ENCODE measurements at regions not wholly inside any gene's neighbourhood (a gene's known extent, or its start where the extent isn't known, plus 50 kb on each side); places are given as distances from the start of the nearest gene placed in this dataset.
A peak's percentile ranks its signal among the peaks of the same experiment; 100 is the strongest.
"Not testable (repeated sequence)": the region's sequence is repeated elsewhere in the genome, so short reads cannot be mapped to it uniquely, and the experiment has no call there.

GRCh38 chr4:3867403-3868100, 101.4 kb downstream of the ADRA2C start:
- peak; percentile 55 for DNase-seq

DNA sequence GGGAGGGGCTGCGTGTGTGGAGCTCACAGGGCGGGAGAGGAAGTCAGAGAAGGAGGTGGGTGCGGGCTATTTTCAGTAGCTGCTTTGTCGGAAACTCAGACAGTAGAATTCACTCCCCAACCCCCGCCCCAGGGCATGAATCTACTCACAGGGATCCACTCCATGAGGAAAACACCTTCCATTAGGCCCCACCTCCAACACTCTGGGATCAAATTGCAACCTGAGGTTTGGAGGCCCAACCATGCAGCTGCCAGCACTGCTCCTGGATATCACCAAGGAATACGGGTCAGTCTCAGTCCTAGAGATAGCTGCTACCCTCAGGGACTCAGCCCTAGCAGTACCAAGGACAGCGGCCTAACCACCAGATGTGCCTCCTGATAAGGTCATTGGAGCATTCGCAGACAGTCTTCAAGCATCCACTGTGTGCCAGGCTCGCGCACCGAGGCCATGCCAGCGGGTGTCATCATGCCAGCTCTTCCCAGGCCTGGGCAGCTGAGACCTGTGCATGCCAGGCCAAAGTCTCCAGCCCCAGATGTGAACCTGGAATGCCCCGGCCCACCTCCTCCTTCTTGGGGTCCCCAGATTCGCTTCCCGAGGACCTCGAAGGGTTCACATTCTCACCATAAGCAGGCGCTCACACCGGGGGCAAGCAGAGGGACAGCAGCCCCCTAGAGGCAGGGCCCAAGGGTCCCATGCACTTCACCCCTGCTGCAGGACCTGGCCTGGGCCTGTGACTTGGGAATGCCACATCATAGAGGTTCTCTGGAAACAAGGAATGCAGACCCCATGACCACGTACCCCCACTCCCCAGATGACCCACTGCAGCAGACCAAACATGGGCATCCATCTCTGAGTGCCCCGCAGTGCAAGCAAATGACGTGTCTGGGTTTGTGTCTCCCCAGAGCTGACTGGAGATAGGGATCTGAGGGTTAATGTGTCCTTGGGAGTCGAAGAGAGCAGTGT, 102.3 kb downstream of the ADRA2C start:
- DNase-seq: peak; percentile 50

DNA sequence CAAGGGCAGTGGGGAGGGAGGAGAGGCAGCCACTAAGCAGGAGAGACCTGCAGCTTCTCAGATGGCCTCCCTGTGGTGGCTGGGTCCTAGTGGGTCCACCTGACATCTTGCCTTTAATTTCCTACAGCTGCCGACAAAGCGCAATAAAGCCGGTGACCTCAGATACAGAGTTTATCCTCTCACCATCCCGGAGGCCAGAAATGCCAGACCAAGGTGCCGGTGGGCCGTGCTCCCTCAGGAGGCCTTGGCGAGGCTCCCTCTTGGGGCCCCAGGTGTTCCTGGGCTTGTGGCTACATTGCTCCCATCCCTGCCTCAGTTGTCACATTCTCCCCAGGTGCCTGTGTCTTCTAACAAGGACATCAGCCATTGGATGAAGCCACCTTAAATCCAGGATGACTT, 103.0 kb downstream of the ADRA2C start:
- DNase-seq: peak; percentile 36

DNA sequence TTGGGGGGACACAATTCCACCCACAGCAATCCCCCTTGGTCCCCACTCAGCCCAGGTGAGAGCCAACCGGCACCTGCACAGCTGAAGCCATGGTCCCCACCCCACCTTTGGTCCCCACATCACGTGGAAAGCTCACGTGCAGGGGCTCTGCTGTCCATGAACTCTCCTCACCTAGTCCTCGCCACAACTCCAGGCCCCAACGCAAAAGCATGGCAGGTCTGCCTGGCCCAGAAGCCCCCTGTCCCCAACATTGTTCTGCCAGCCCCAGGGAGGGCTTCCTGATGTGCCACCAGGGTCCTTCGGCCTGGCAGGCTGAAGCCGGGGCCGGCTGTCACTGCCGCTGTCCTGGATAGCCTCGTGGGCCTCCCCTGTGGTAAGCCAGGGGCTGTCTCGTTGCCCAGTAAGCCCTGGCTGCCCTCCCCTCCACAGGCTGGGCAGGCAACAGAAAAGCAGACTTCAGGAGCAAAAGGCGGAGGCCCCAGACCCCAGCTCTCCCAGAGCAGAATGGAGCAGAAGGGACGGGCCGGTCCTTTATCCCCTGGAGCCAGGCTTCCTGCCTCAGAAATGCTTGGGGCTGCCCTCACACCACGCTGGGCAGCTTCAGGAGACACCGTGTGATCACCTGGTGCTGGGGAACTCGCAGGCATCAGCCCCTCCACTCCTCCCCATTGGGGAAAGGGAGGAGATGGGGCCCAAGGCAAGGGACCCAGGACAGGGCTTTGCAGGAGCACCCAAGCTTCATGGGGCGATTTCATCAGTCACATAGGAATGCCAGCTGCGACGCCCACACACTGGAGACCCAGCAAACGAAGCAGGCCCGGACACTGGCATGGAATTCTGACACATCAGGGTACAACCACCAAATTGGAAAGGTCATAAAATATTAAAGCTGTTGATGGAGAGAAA, 103.7 kb downstream of the ADRA2C start:
- DNase-seq: peak; percentile 47

DNA sequence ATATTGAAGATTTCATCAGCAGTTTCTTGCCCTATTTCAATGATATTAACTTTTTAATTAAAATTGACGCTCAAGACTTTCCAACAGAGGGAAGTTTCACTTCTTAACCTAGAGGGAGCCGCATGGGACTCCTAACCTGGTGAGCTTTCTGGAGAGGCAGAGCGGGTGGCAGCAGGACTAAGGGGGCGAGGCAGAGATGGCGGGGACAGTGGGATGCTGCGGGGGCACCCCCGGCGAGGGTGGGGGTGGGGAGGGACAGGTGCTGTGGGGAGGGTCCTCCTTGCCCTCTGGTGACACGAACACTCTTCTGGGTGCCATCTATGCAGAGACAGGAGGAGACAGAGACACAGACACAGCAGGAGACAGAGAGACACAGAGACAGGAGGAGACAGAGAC, 104.4 kb downstream of the ADRA2C start:
- DNase-seq: peak; percentile 4

GRCh38 chr4:3871181-3871852, 105.1 kb downstream of the ADRA2C start:
- DNase-seq: peak; percentile 55

- peak; percentile 51 for DNase-seq
These were observed 106.0 kb downstream of the ADRA2C start for GRCh38 chr4:3871881-3872833.

- DNase-seq: no peak
These were observed 106.7 kb downstream of the ADRA2C start for GRCh38 chr4:3872834-3873313.

DNA sequence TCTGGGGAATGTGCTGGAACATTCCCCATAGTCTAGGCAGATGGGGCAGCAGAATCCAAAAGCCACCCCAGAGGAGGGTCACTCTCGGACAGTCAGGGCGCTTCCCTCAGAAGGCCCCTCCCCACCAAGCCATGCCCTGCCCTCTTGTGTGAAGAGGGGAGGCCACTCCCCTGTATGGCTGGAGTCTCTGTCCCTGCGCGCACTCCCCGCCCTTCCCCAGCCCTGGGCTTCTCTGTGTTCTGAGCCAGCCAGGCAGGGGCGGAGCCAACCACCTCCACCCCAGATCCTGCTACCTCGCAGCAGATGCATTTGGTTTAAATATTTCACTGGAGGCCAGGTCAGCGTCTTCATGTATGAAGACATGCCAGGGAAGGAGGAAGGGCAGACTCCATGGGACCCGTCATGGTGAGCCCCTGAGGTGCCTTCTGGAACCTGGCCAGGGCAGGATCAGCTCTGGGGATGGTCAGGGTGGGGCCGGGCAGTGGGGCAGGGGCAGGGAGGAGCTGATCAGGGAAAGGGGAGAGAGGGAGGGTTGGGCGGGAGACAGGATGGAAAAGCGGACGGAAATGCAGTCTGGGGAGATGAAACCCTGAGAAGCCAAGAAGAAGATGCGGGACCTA, 107.3 kb downstream of the ADRA2C start:
- peak; percentile 41 for DNase-seq

GRCh38 chr4:3874028-3874415, 107.8 kb downstream of the ADRA2C start:
- DNase-seq: peak; percentile 39

- DNase-seq: no peak
These were observed 108.4 kb downstream of the ADRA2C start for GRCh38 chr4:3874525-3875110.

DNA sequence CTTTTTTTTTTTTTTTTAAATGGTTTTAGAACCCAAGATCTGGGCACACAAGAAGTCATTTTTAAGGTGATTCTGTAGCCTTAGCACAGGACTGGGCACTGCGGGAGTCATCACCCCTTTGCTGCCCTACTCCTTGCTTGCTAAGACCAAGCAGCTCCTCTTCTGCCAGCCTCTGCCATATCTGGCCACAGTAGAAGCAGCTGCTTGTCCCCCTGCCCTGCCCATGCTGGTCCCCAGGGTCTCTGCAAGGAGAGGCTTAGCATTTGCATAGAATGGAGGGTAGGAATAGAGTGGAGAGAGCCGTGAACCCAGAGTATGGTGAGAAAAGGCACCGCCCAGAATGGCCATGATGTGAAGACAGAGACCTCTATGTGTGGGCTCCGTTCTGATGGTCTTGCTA, 109.3 kb downstream of the ADRA2C start:
- no peak for DNase-seq

DNA sequence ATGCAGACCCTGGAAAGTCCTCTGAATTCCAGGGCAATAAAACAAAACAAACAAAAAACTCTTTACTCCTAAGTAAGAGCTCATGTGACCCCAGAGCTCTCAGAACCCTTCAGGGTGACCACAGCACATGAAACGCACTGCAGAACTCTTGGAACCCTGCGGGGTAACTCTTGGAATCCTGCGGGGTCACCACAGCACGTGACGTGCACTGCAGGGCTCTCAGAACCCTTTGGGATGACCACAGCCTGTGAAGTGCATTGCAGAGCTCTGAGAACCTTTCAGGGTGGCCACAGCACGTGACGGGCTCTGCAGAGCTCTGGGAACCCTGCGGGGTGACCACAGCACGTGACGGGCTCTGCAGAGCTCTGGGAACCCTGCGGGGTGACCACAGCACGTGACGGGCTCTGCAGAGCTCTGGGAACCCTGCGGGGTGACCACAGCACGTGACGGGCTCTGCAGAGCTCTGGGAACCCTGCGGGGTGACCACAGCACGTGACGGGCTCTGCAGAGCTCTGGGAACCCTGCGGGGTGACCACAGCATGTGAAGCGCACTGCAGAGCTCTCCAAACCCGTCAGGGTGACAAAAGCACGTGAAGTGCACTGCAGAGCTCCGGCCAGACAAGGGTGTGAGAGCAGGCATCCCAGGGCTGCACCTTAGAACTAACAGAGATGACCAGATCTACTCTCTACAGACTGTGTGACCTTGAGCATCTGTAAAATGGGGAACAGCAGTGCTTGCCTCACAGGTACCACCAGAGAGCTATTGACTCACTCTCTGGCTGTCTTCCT, 110.1 kb downstream of the ADRA2C start:
- not testable (repeated sequence) for DNase-seq

DNA sequence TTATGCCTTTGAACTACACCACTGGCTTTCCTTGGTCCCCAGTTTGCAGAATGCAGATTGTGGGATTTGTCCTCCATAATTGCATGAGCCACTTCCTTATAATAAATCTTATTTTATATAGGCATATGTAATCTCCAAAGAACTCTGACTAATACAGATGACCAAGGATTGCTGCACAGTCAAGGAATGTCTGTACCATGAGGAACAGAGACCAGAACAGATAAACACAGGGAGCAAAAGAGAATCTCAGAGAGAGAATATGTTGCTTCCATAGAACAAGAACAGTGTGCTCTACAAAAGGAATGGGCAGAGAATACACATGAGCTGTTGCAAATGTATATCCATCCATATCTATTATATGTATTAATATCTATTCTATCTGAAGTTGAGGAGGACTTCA, 111.1 kb downstream of the ADRA2C start:
- no peak for DNase-seq

GRCh38 chr4:3877868-3878267, 111.7 kb downstream of the ADRA2C start:
- DNase-seq: no peak

DNA sequence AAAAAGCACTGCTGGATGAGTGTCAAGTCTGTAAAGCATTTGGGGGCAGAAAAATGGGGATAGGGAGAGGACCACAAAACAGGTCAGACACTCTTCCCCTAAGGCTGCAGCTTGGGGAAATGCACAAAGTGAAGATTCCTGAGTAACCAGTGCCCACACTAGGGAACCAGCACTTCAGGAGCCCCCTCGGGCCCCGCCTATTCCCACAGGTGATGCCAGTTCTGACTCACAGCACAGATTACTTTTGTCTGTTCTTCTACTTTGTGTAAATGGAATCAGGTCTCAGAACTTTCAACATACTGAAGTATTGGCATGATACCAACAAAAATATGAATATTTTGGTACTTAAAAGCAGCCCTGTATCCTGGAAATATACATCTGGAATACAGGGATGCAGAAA, 112.5 kb downstream of the ADRA2C start:
- DNase-seq: no peak

- peak; percentile 65 for DNase-seq
These were observed 113.8 kb downstream of the ADRA2C start for GRCh38 chr4:3879681-3880614.

DNA sequence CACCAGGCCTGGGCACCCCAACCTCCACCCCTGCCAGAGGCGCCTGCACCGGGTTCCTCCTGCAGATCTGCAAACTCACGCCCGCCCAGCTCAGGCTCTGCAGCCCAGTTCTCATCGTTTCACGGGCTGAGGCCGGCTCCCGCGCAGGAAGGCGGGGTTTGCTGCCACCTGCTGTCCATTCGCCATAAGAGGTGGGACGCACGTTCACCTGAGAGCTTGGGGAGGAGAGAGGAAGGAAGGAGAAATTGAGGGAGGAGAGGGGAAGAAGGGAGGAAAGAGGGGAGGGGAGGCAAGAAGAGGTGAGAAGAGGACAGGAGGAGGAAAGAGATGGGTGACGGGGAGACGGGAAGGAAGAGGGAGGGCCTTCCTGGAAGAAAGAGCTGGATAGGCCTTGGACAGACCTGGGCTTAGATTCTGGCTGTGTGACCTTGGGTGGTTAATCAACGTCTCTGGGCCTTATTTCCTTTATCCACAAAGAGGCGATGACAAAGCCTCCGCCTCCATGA, 114.5 kb downstream of the ADRA2C start:
- peak; percentile 86 for DNase-seq
